ENCODE measurements at regions not wholly inside any gene's neighbourhood (a gene's known extent, or its start where the extent isn't known, plus 50 kb on each side); places are given as distances from the start of the nearest gene placed in this dataset.

DNA sequence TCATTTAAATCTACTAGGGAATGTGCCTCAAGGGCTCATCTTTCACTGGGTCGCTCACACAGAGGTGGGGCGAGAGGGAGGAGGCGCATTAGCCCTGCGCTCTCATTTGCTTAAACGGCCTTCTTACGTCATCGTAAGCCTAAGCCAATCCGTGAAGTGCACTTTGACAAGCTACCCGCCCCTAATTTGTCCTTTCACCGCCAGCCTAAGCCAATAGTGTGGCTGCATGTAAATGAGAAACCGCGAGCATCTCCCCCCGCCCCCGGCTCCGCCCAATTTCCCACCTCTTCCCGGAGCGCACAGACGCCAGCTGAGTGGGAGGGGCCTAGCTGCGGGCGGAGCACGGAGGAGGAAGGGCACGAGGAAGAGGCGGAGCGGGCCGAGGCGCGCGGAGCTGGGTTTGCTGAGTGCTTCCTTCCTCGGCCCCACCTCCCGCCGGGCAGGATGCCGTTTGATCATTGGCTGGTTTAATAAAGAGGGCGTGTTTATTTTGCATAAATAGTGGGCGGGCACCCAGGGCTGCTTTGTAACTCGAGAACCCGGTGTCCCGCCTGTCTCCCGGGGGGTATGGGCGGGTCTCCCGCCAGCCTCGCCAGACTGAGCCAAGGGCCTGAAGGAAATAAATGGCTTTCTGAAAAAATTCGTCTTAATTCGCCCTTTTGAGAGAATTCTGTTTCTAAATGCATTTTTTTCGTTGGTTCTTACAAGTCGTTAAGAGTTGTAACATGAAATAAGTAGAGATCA lies 289.6 kb upstream of the NFE2L3 start:
- DNase-seq (ENCODE audit: low read depth, low spot score), result peak; percentile 100
- H3K4me3 ChIP-seq (ENCODE audit: low read length), result peak overlapping the region; percentile 54

DNA sequence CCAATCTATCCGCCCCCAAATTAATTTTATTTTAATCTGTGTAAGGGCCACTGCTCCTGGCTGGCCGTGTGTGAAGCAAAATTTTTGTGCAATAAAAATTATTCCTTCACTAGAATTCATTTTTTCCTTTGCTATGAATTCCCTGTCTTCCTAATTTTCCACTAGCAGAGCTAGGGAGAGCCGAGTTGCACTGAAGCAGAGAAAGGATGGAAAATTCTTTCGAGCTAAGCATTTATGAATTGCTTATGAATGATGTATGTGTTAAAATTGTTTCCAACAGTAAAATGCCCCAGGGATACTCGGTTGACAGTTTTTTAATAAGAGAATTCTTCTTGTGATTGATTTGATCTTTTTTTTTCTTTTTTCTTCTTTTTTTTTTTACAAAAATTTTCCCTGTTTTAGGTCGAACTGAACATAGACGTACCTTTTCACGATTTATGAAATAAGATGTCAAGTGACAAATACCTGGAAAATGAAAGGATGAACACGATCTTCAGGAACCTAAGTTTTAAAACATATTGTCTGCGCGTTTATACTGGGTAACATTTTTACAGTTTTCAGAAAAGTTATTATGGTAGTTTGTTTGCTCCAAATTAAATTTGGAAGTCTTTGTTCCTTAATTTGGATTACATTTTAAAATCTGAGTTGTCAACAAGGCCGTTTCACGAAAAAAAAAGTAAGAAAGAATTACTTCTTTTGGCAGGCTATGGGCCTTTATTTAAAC lies 288.8 kb upstream of the NFE2L3 start:
- no peak for DNase-seq (ENCODE audit: low read depth, low spot score)
- H3K4me3 ChIP-seq (ENCODE audit: low read length), result no peak overlapping the region

DNA sequence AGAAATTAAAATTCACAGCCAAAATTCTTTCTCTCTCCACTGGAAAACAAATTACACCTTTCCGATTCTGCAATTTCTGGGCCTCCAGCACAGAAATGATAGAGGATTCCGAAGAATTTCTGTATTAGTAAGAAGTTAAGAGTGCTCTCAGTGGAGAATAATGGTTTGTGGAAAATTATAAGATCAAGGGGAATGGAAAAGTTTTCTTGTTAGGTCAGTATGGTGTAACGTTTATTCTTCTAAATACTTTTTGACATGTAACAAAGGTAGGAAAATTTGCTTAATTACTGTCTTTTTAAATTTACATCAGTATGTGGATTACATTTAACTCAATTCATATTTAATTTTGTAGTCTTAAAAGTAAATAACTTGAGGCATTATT lies 288.3 kb upstream of the NFE2L3 start:
- no peak for DNase-seq (ENCODE audit: low read depth, low spot score)
- no peak overlapping the region for H3K4me3 ChIP-seq (ENCODE audit: low read length)

DNA sequence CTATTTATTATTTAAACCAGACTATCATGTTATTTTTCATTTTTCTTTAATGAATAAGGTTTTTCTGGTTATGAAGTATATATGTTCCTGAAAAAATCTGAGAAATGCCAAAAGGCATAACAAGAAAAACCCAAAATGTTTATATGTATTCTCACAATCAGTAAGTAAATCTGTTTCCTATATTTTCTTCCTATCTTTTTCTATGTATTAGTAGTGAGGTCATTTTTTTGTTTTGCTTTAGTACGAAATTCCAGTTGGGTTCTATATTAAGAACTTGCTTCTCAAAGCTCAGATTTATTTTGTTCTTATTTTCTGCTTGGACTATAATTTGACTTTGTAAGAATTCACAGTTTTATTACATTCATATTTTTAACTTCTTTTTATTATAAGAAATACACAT lies 287.5 kb upstream of the NFE2L3 start:
- no peak for DNase-seq (ENCODE audit: low read depth, low spot score)
- no peak overlapping the region for H3K4me3 ChIP-seq (ENCODE audit: low read length)

DNA sequence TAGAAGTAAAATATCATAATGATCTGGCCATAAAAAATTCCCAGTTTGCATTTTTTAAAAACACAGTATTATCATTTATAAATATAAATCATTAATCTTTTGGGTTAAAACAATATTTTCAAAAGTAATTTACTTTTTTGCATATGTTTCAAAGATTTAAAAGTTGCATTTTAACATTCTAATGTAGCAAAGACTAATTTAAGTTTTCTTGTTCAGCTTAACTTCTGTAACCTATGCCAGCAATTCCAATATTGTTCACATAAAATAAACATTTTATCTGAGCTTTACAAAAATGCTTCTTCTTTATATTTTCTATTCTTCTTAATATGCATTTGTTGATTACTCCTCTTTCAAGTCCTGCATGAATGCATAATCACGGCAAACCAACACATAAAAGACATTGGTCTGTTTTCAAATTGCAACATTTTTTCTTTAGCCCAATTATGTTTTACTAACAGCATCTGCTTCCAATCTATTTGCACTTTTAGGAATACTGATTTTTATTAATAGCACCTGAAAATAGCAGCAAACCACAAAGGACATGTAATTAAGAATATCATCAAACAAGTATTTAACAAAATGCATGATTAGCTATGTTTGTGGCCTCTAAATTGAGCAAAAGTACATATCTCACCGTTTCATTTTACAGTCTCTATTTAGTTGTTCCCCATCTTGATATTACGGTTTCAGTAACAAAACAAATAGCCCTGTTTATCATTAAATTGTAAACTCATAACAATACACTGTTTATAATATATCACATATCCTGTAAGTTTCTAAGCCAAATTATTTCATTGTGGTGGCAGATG lies 286.9 kb upstream of the NFE2L3 start:
- DNase-seq (ENCODE audit: low read depth, low spot score), result no peak
- H3K4me3 ChIP-seq (ENCODE audit: low read length), result no peak overlapping the region

DNA sequence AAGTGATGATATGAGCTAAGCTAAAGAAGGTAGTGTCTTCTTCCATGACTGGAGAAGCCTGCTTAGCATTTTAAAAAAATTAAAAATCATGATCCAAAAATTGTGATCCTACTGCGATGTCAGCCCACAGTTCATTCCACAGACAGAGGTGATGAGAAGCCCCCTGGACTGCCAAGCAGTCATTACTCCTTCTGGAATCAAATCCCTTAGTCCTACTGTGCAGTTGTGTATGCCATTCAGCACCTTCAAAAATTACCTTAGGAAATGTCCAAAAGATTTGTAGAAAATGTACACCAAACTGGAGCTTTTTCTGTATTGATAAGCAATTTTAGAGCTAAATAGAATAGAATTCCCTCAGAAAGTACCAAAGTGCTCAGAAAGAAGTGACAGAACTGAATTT lies 283.5 kb upstream of the NFE2L3 start:
- no peak for DNase-seq (ENCODE audit: low read depth, low spot score)

DNA sequence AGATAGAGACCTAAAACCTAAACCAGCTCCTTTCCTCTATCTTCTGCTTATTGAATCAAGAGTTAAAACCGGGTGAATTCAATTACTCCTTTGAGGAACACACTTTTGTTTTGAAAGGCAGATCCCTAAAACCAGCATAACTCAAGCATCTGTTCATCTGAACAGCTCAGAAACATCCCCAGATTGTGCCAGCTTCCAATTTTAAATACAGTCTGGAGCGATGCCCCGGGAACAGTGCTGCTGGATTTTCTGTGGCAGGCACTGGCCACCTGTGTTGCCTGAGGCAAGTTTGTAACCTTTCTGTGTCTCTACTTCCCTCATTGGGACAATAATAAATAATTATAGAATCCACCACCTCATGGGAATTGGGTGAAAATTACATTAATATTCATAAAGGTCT lies 281.4 kb upstream of the NFE2L3 start:
- no peak for DNase-seq (ENCODE audit: low read depth, low spot score)
- no peak overlapping the region for H3K4me3 ChIP-seq (ENCODE audit: low read length)

More for the DNA sequence above, 283.5 kb upstream of the NFE2L3 start:
- no peak overlapping the region for H3K4me3 ChIP-seq (ENCODE audit: low read length)

DNA sequence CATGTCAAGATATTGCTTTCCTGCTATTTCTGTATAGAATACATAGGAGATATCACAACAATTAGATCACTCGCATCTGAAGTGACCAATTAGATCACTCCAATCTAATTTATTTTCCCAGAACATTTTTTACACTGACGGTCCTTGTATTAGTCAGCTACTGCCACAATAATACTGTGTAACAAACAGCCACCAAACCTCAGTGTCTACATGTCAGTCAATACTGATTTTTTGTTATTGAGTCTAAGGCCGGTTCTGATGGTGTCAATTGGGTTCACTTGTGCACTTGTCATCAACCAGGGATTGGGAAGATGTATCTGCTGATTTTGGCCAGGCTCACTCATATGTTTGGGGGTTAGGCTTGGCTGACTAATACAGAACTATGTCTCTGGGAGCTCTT lies 275.9 kb upstream of the NFE2L3 start:
- no peak overlapping the region for H3K4me3 ChIP-seq (ENCODE audit: low read length)

DNA sequence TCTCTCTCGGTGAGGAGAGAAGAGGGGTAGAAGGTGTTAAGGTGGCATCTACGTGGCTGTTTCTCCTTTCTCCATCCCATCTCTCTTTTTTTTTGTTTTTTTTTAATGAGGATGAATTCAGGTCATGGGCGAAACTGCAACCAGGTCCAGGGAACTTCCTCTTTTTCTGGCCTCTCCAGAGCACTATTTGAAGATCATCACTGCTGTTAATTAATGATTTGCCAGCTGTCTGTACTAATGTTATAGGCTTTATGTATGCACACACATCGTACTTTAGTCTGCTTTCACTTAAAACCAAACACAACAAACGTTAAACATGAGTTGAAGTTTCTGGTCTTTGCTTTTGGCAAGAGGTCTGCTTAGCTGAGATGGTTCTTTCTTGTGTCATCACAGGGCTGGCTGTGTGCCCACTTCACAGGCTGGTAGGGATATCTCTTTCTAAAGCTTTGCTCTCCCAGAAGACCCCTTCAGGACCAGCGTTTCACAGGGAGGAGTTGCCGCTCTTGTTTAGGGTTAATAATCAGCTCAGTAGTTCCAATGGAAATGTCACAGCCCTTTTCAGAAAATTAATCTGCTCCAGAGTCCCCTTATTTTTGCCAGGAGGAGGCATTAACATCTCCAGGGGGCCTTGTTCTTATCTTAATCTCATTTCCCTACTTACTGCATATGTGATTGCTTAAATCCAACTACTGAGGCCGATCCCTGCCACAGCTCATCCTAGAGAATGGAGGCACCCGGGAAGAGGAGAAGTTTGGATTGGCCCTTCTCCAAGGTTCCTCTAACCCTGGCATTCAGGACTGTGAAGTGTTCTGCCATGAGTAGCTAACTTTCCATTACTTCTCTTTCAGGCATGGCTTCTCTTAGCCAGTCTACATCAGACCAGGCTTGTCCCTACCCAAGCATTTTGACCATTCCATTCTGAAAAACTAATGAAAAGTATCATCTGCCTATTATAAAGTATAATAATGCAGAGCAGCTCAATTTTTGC lies 273.9 kb upstream of the NFE2L3 start:
- no peak overlapping the region for H3K4me3 ChIP-seq (ENCODE audit: low read length)
- no peak for DNase-seq (ENCODE audit: low read depth, low spot score)

More for the DNA sequence above, 275.9 kb upstream of the NFE2L3 start:
- DNase-seq (ENCODE audit: low read depth, low spot score), result no peak

DNA sequence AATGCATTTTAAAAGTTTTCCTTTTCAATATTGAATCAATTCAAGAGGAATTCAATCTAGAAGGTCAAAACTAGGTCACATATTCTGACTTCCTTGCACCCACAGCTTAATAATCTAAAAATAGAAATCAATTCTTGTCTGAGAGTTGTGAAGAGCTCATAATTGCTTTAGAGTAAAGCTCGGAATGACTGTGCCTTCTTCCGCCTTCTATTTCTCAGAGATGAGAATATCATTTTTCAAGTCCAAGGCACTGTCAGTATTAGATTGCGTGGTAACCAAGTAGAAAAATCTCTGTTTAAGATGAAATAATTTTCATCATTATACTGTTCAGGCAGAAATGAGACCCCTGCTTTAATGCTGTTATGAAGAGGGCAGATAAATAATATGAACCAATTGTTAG lies 272.2 kb upstream of the NFE2L3 start:
- H3K4me3 ChIP-seq (ENCODE audit: low read length), result no peak overlapping the region
- no peak for DNase-seq (ENCODE audit: low read depth, low spot score)

DNA sequence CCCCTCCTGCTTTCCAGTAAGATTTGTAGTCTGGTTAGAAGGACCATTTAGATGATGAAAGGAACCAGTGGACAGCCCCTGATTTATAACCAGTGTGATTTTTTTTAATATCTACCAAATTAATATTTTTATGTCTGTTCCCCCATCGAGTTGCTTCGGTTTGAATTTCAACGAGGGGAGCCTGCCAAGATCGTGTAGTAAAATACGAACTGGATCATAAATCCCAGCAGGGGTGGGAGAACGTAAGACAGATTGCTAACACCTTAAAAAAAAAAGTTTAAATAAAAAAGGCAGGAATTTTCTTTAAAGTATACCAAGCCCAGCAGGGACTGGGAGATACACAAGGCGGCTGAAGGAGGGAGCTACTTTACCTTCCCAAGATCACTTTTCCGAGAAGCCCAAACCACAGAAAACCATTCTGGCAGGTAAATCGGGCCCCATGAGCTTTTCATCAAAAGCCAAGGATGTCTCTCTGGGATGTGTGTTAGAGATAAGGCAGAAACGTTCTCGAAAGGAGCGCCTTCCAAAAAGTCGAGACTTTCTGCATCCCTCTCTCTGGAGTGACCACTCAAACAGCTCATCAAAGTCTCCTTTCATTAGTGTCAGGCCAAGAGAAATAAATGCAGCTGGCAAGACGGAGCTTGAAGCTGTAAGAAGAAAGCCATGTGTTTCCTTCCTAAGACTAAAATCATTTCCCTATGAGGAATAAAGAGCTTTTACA lies 270.5 kb upstream of the NFE2L3 start:
- H3K4me3 ChIP-seq (ENCODE audit: low read length), result no peak overlapping the region
- no peak for DNase-seq (ENCODE audit: low read depth, low spot score)

DNA sequence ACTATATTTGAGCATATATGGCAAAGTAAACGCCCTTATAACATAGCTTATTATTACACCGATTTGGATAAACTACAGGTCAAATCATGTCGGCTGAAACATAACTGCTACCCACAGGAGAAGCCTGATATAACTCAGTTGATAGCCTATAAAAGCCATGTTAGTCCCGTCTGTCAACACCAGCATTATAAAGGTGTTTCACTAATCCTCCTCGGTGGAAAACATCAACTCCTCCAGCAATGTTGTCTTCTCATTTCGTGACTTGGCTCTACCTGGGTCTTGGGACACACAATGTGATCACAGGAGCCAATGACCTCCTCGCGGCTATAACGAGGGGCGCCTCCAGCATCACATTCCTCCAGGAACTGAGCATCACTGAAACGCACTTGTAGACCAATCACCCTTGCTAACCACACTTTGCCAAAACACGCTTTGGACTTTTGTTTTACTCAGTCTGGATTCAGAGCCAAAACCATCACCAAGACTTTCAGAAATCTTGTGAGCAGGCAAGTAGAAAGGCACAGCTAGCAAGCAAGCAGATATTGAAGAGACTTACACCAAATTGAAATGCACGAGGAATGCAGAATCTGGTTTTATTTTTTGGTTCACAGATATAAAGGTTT lies 269.7 kb upstream of the NFE2L3 start:
- no peak for DNase-seq (ENCODE audit: low read depth, low spot score)
- no peak overlapping the region for H3K4me3 ChIP-seq (ENCODE audit: low read length)

DNA sequence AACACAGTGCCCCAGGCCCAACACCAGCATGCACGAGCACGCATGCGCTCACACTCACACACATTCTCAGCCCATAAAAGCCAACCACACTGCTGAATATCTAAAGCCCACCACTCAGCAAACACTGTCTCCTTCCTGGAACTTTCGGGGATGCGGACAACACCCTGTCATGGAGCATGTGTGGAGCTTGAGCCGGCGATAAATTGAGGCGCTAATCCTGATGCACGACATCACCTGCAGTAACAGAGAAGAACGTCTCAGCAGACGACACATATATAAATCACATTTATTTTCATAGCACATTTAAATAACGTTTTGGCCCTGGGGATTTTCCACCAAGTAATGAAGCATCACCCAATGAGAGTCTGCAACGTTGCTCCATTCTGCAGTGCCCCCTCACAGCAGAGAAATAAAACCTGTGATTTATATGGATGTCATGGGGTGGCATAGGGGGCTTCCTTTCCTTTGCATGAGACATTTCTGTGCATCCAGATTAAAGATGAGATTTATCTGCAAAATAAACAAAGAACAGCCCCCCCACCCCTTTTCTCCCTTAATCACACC lies 267.7 kb upstream of the NFE2L3 start:
- H3K4me3 ChIP-seq (ENCODE audit: low read length), result no peak overlapping the region
- DNase-seq (ENCODE audit: low read depth, low spot score), result no peak

DNA sequence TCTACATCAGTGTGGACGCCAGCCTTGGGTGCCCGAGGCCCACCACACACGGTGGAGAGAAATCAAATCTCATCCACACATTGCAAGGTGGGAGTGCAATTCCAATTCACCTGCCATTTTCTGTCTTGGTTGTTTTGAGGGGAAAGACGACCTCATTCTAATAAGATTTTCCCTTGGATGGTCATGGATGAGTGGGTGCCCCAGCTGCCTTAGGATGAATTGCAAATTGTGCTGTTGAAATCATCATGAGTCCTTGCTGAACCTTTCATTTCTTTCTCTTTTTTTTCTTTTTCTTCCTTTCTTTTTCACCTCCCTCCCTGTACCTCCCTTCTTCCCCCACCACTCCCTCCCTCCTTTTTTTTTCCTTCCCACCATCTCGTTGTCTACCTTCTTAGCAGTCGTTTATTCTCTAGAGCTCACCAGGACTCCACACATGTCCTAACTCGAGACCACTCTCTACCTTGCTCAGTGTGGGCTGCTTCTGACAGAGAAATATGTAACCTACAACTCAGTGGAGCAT lies 266.9 kb upstream of the NFE2L3 start:
- no peak for DNase-seq (ENCODE audit: low read depth, low spot score)
- no peak overlapping the region for H3K4me3 ChIP-seq (ENCODE audit: low read length)

DNA sequence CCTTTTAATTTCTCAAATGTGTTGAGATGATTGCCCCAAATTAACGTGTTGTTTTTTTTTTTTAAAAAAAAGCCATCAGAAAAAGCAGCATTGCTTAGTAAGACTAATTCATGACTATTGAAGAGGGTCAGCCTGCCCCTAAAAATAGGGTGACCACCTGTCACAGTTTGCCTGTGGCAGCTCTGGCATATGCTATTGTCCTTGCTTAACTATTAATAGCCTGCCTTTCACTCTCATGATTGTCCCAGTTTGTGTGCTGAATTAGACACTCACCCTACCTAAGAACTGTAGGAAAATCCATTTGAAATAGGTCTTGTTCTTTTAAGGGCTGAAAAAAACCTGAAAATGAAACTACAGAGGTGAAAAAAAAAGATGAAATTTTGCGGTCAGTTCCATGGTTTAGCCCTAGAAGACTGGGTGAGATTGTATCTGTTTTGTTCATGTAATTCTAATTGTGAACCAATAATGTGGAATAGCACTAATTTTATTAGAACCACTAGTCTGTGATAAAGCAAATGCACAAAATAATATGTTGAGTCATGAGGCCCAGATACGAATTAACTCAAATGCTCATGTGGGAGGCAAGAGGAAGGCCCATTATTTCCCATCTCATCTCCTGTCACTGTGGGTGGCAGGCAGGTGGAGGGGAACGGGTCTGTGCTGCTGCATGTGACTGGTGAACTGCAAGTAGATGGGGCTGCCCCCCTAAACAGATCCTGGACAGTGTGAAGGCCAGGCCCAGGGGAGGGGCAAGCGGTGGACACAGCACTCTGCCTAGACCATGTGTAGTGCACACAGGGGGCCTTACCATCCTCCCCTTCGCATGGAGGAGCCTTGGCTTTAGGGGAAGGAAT lies 265.4 kb upstream of the NFE2L3 start:
- DNase-seq (ENCODE audit: low read depth, low spot score), result no peak
- H3K4me3 ChIP-seq (ENCODE audit: low read length), result no peak overlapping the region

DNA sequence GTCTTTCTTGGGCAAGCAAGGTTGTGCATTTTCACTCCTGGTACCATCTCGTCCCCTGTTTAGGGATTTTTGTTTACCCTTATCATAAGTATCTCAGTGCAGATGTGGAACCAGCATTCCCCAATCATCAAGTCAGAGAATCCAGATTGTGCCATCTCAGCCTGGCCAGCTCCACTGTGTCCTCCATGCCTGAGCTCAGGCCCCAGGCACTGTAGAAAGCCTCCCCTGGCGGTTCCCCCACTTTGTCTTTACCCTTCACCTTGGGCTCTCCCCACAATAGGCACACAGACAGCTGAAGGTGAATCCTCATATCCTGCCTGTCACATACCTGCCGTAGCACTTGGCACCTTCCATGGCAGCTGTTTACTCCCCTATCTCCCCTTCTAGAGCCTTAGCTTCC lies 264.7 kb upstream of the NFE2L3 start:
- no peak for DNase-seq (ENCODE audit: low read depth, low spot score)
- H3K4me3 ChIP-seq (ENCODE audit: low read length), result no peak overlapping the region
